GM19395 (cell line): ENCODE measurements at regions not wholly inside any gene's neighbourhood (a gene's known extent, or its start where the extent isn't known, plus 50 kb on each side); places are given as distances from the start of the nearest gene placed in this dataset.
"Not testable (repeated sequence)": the region's sequence is repeated elsewhere in the genome, so short reads cannot be mapped to it uniquely, and the experiment has no call there.

Source experiments
- ATAC-seq: cut with Tn5 transposase; IDR thresholded peaks from one replicate; pipeline ENCODE4 v1.9.1; 2021; ENCODE audit warnings: mild to moderate bottlenecking, moderate library complexity; ENCODE audit not compliant: unreplicated experiment

DNA sequence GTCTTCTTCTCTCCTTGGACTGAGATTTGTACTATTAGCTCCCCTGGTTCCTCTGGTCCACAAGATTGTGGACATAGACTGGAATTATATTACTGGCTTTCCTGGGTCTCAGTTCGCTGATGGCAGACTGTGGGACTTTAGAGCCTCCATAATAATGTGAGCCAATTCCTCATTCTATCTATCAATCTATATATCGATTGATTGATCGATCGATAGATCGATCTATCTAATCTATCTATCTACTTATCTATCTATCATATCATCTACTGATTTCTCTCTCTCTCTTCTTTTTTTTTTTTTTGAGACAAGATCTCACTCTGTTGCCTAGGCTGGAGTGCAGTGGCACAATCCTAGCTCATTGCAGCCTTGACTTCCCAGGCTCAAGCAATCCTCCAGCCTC, 51.5 kb upstream of the DDR1 start:
- ATAC-seq, result no peak

GRCh38 chr6:30830438-30830837, 53.9 kb upstream of the DDR1 start:
- ATAC-seq, result no peak

DNA sequence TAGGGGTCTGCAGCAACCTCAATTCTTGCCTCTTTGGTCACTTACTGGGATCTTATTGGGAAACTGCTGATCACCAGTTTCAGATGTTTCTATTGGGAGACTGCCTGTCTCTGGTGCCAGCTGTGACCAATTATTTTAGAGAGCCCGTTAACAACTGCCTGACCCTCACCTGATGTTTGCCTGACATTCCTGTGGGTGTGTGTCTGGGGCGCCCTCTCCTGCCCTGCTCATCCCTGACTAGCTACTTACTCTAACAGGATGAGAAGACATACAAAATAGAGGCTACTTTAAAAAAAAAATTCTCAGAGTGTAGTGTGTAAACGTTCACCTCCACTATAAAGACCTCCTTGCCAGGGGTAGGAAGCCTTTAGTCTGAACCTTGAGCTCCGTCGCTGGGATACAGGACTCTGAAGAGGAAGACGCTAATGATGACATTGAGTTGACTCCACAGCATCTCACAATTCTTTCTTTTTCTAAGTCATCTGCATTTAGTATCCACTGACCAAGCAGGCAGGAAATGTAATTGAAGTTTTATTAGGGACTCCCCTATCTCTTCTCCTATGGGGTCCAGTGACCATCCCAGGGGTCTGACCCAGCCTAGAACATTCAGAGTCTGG, 54.6 kb upstream of the DDR1 start:
- ATAC-seq, result no peak

DNA sequence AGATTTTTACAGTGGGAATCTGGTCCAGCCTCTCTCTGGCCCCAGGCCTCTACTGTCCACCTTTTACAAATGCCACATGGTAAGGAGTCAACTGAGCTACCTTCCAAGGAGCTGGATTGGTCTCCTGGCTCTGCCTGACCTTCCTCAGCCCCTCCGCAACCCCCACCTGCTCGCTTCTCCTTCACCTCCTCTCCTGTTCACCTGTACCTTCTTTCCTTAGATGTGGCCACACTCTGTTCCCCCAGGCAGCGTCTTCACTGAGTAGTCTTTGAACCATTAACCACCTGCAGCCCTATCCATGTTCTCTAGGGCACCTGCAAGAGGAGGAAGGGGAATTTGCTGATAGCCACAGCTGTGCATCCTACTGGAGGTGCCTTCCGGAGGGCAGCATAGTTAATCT, 55.3 kb upstream of the DDR1 start:
- no peak for ATAC-seq

GRCh38 chr6:30828027-30828962, 56.0 kb upstream of the DDR1 start:
- ATAC-seq, result no peak

- no peak for ATAC-seq
Observed at GRCh38 chr6:30826961-30827342, 57.4 kb upstream of the DDR1 start.

DNA sequence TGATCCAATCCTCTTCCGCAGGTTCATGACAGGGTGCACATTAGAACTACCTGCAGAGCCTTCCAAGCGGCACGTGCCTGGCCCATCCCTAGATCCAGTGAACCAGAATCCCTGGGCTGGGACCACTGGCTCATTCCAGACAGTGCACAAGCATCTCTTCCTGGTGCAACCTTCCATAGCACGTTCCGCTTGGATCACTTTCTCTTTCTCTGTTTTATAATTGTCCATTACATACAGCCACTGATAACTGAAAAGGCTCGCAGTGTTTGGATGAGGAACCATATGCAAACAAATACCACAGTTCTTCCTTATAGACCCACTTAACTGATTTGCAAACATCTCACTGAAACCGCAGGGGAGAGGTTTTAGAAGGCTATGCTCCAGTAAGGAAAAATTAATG, 59.6 kb upstream of the DDR1 start:
- no peak for ATAC-seq

DNA sequence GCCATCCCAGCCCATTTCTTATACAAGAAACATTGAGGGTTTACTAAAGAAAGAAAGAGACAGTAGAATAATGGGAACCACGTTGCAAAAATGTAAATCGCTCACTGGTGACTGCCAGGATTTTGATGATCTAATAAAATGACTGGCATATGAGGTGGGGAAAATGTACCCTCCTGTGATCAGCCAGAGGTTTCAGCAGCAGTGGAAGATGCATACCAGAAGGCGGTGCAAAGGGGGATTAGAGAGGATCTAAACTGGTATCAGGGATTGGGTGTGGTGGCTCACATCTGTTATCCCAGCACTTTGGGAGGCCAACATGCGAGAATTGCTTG, 60.8 kb upstream of the DDR1 start:
- ATAC-seq, result no peak

DNA sequence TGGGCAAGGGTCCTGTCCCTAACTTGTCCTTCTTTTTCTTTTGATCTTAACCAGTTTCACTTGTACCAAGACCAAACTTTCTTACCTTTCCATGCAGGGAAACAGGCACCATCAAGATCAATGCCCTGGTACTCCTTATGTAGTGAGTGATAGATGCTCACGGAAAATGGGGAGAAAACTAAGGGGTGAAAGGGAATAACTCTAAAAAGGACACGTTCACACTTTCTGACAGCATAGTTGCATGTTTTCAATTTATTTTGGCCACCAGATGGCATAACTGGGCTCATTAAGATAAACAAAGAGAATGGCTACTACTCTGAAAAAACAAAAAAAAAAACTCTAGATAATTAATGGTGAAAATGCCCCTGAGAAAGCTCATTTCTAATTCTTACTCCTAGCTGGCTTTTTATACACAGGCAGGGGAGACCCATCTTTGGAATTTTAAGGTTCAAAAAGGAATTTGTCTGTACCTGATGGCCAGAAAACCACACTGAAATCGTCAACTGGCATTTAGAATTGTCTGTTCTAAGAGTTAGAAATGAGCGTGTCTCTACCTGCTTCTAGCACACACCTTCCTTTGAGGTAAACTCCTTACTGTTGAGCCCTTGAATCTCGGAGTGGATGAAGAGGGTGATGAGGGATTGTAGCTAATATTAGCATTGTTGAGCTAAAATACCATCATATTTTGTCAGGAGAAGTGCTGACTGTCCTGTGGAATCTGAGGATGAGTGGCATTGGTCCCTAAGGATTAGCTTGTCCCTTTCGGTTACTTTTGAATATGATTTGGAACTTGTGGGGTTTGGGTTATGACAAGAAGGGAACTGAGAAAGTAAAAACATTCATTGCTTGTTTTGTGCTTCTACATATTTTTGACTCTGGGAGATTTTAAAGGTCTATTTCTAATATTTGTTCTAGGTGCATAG, 62.2 kb upstream of the DDR1 start:
- ATAC-seq, result no peak

- ATAC-seq, result no peak
Observed at GRCh38 chr6:30820193-30820592, 64.1 kb upstream of the DDR1 start.

DNA sequence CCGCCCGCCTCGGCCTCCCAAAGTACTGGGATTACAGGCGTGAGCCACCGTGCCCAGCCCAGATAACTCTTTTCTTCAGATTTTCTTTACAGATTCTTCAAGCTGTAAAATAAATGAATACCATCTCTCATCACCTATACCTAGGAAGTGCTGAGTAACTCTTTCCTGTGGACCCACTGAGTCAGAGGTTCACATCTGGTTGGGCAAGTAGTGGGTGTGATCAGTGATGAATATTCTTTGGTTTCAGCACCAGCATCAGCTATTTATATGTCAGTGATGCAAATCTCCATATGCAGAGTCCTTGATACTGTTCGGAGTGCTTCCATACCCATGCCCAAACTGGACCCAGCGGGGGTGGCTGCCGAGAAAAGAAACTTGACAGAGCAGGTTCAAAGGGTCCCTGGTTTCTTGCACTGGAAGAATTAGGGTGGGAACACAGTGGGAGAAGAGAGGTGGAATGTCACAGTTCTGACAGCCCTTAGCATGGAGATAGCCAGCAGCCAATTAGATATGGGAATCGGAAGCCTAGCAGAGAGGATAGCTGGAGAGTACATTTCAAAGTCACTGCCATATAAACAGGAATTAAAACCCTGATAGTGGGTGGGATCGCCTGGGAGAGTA, 64.9 kb upstream of the DDR1 start:
- no peak for ATAC-seq

DNA sequence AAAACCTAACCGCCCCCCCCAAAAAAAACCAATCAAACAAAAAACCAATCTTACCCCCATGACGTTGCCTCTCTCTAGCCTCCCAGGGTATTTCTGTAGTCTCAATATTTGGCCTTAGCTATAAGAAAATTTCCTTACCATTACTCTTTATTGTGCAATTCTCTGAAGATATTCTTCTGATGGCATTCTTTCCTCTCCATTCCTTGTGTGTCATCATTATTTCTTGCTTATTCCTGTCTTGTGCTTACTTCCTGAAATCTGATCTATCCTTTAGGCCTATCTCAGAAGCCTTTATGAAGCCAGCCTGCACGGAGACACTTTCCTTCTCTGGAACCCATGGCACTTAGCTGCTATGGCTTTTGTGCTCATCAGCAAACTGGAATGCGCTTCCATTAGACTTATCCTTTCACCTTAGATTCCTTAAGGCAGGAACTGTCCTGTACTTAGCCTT, 65.9 kb upstream of the DDR1 start:
- no peak for ATAC-seq

DNA sequence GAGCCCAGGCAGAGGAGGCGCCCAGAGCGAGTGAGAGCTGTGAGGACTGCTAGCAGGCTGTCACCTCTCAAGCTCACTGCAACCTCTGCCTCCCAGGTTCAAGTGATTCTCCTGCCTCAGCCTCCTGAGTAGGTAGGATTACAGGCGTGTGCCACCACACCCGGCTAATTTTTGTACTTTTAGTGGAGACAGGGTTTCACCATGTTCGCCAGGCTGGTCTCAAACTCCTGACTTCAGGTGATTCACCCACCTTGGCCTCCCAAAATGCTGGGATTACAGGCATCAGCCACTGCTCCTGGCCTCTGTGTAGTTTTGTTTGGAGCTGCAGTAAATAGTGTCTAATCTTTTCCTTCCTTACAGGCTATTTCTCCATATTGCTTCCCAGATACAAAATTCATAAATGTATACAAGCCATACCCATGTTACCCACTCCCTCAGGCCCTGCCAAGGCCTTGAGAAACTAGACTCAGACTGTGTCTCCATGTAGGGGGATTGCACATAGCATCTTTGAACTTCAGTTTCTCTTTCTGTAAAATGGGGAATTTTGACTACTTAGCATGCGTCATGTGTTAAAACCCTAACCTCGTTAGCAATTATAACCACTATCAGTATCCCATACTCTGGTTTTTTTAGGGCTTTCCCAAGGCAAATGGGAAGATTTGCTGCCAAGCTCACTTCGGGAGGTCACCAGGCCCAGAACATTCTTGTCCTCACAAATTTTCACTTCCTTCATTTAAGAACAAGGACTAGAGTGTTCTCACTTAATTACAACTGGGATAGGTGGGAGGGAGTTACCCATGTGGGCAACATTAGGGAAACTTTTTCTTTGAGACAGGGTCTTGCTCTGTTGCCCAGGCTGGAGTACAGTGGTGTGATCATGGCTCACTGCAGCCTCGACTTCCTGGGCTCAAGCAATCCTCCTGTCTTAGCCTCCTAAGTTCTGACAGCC, 67.3 kb upstream of the DDR1 start:
- ATAC-seq, result no peak

DNA sequence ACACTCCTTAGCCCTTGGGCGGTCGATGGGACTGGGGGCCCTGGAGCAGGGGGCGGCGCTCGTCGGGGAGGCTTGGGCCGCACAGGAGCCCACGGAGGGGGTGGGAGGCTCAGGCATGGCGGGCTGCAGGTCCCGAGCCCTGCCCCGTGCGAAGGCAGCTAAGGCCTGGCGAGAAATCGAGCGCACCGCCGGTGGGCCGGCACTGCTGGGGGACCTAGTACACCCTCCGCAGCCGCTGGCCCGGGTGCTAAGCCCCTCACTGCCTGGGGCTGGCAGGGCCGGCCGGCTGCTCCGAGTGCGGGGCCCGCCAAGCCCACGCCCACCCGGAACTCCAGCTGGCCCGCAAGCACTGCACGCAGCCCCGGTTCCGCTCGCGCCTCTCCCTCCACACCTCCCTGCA, 68.0 kb upstream of the DDR1 start:
- not testable (repeated sequence) for ATAC-seq

GRCh38 chr6:30815041-30815742, 69.1 kb upstream of the DDR1 start:
- not testable (repeated sequence) for ATAC-seq

DNA sequence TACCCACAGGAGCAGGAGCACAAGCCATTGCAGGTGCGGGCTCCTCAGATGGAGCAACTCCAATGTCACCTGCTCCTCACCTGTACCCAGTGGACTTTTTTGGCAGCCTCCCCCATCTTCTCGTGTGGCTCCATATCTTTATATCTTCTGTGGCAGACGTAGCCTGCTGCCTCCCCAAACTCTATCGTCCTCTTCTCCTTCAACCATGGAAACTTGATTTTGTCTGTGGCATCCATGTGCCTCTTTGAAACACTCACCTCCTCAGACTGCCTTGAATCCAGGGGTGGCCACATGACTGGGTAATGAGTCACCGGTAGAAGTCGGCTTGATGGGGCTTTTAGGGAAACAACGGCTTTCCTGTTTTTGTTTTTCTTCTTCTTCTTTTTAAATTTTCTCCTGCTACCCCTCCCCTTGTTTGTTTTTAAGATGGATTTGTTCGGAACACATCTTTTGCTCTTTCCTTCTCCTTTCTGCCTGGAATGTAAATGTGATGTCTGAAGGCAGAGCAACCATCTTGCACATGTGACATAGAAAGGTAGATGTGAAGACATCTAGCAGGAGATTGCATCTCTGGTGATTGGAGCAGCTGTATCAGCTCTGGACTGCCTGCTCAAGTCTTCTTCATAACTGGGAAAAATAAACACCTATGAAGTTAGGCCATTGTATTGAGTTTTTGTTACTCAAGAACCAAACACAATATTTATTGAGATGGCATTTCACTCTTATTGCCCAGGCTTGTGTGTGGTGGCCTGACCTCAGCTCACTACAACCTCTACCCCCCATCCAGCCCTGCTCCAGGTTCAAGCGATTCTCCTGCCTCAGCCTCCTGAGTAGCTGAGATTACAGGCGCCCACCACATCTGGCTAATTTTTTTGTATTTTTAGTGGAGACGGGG, 69.9 kb upstream of the DDR1 start:
- no peak for ATAC-seq

GRCh38 chr6:30813631-30814145, 69.3 kb upstream of the IER3 start:
- ATAC-seq, result no peak

GRCh38 chr6:30810813-30811339, 66.5 kb upstream of the IER3 start:
- peak; percentile 74 for ATAC-seq
